ENCODE measurements at regions not wholly inside any gene's neighbourhood (a gene's known extent, or its start where the extent isn't known, plus 50 kb on each side); places are given as distances from the start of the nearest gene placed in this dataset.

GRCh38 chr2:71999580-71999979 is 148.1 kb downstream of the CYP26B1 start:
- Histone ChIP-seq H3K9me2 (ENCODE audit: insufficient read depth) (peaks cover 6% of the 10 kb centered on the region; the same call in 1 of the 2 replicates), H3K27me3 (ENCODE audit: insufficient read depth) (no peaks in the 10 kb centered on the region), H3K27ac (ENCODE audit: low read depth) (no peak overlapping the region), H3K79me2 (replicated peaks; ENCODE audit: insufficient read depth) (no peaks in the 10 kb centered on the region), H3K4me2 (no peak overlapping the region), H2AFZ (no peak overlapping the region), H3K4me3 (no peak overlapping the region), H3K4me1 (ENCODE audit: insufficient read depth) (no peaks in the 10 kb centered on the region), H3F3A (replicated peaks; ENCODE audit: low read depth) (no peaks in the 10 kb centered on the region), H3K36me3 (ENCODE audit: insufficient read depth) (no peaks in the 10 kb centered on the region), H4K20me1 (replicated peaks; ENCODE audit: insufficient read depth) (no peaks in the 10 kb centered on the region)
- Mint-ChIP-seq H3K27me3 (ENCODE audit: insufficient read depth, low read depth, poor library complexity) (no peaks in the 10 kb centered on the region), H3K27ac (no peak overlapping the region), H3K4me3 (no peak overlapping the region), H3K4me1 (peaks cover 14% of the 10 kb centered on the region), H3K9me3 (no peaks in the 10 kb centered on the region), H3K36me3 (ENCODE audit: low read depth) (no peaks in the 10 kb centered on the region)
- no peak for TF ChIP-seq ZNF114 (CRISPR knock-in tag; IDR thresholded peaks at IDR 0.05)
- ATAC-seq (no peak), DNase-seq (ENCODE audit: low spot score) (no peak)

- Mint-ChIP-seq H3K27me3 (ENCODE audit: insufficient read depth, low read depth, poor library complexity) (no peaks in the 10 kb centered on the region), H3K4me1 (peaks cover 14% of the 10 kb centered on the region), H3K9me3 (no peaks in the 10 kb centered on the region), H3K36me3 (ENCODE audit: low read depth) (no peaks in the 10 kb centered on the region), H3K27ac (no peak overlapping the region), H3K4me3 (no peak overlapping the region)
- Histone ChIP-seq H3K79me2 (replicated peaks; ENCODE audit: insufficient read depth) (no peaks in the 10 kb centered on the region), H3K27ac (ENCODE audit: low read depth) (no peak overlapping the region), H3K4me3 (no peak overlapping the region), H2AFZ (no peak overlapping the region), H4K20me1 (replicated peaks; ENCODE audit: insufficient read depth) (no peaks in the 10 kb centered on the region), H3K4me1 (ENCODE audit: insufficient read depth) (no peaks in the 10 kb centered on the region), H3K27me3 (ENCODE audit: insufficient read depth) (no peaks in the 10 kb centered on the region), H3K9me2 (ENCODE audit: insufficient read depth) (peaks cover 6% of the 10 kb centered on the region; the same call in 1 of the 2 replicates), H3F3A (replicated peaks; ENCODE audit: low read depth) (no peaks in the 10 kb centered on the region), H3K4me2 (no peak overlapping the region), H3K36me3 (ENCODE audit: insufficient read depth) (no peaks in the 10 kb centered on the region)
- no peak for DNase-seq (ENCODE audit: low spot score)
- ATAC-seq, result no peak
- no peak for TF ChIP-seq ZNF331 (CRISPR knock-in tag; IDR thresholded peaks at IDR 0.05; ENCODE audit: low read depth)
- TF ChIP-seq STAT1 (IDR thresholded peaks at IDR 0.05; ENCODE audit: unreplicated experiment), result no peak
- no peak for TF ChIP-seq EZH2phosphoT487 (IDR thresholded peaks at IDR 0.05; ENCODE audit: unreplicated experiment)
- TF ChIP-seq POLR2AphosphoS5 (IDR thresholded peaks at IDR 0.05; ENCODE audit: low read depth), result no peak
- TF ChIP-seq CREB1 (CRISPR knock-in tag; IDR thresholded peaks at IDR 0.05; ENCODE audit: low read depth), result no peak
- no peak for TF ChIP-seq NANOG (IDR thresholded peaks at IDR 0.05; ENCODE audit: borderline replicate concordance)
- no peak for TF ChIP-seq EZH2 (IDR thresholded peaks at IDR 0.05; ENCODE audit: low read depth, unreplicated experiment)
- TF ChIP-seq ETS1 (IDR thresholded peaks at IDR 0.05), result no peak
- no peak for TF ChIP-seq ZNF462 (CRISPR knock-in tag; IDR thresholded peaks at IDR 0.05)
- no peak for TF ChIP-seq CTCF (conservative IDR thresholded peaks at IDR 0.05; ENCODE audit: low read depth in 2 of 2)
- no peak for TF ChIP-seq ZNF114 (CRISPR knock-in tag; IDR thresholded peaks at IDR 0.05)
- no peak for TF ChIP-seq JUNB (IDR thresholded peaks at IDR 0.05; ENCODE audit: unreplicated experiment)
Measured at GRCh38 chr2:71997843-71998242, 149.8 kb downstream of the CYP26B1 start.
